ENCODE measurements at regions not wholly inside any gene's neighbourhood (a gene's known extent, or its start where the extent isn't known, plus 50 kb on each side); places are given as distances from the start of the nearest gene placed in this dataset. TPM values are rescaled to one million over a fixed set of nuclear protein-coding genes. Genes with fewer than 3 reads are reported as not detected.

GRCh38 chr10:65861249-65861648 is 1064.6 kb upstream of the LRRTM3 start:
- no peak for ATAC-seq
- Mint-ChIP-seq H3K9me3 (no peaks in the 10 kb centered on the region), H3K36me3 (ENCODE audit: low read depth) (no peaks in the 10 kb centered on the region), H3K4me3 (no peak overlapping the region), H3K27me3 (ENCODE audit: insufficient read depth, low read depth, poor library complexity) (peaks cover 1% of the 10 kb centered on the region), H3K4me1 (no peaks in the 10 kb centered on the region), H3K27ac (no peak overlapping the region)
- TF ChIP-seq EZH2 (IDR thresholded peaks at IDR 0.05; ENCODE audit: low read depth, unreplicated experiment) (no peak), CREB1 (CRISPR knock-in tag; IDR thresholded peaks at IDR 0.05; ENCODE audit: low read depth) (no peak)
- Histone ChIP-seq H3K36me3 (ENCODE audit: insufficient read depth) (no peaks in the 10 kb centered on the region), H3F3A (replicated peaks; ENCODE audit: low read depth) (no peaks in the 10 kb centered on the region), H3K4me1 (ENCODE audit: insufficient read depth) (no peaks in the 10 kb centered on the region), H3K79me2 (replicated peaks; ENCODE audit: insufficient read depth) (no peaks in the 10 kb centered on the region), H2AFZ (no peak overlapping the region), H3K4me3 (no peak overlapping the region), H3K4me2 (no peak overlapping the region), H3K27ac (ENCODE audit: low read depth) (no peak overlapping the region), H4K20me1 (replicated peaks; ENCODE audit: insufficient read depth) (no peaks in the 10 kb centered on the region), H3K9me2 (ENCODE audit: insufficient read depth) (no peaks in the 10 kb centered on the region), H3K27me3 (ENCODE audit: insufficient read depth) (no peaks in the 10 kb centered on the region)
- DNase-seq (ENCODE audit: low spot score) = no peak

Small RNA genes in the stretch of these regions (small RNA-seq; reads per million reads assigned to genes)
- not detected for gene CYP2C61P (ENCODE audit: low replicate concordance)
